Osteoblast (primary cell): ENCODE measurements at regions not wholly inside any gene's neighbourhood (a gene's known extent, or its start where the extent isn't known, plus 50 kb on each side); places are given as distances from the start of the nearest gene placed in this dataset.

Experiments used
- DNase-seq: peaks from one replicate; pipeline ENCODE4 v3.0.0; 2011; ENCODE audit warnings: low spot score, mixed read lengths; ENCODE audit not compliant: insufficient read length; ENCODE audit errors: missing footprints
- H2AFZ ChIP-seq: 2 replicates; pipeline ENCODE4 v1.6.0; 2011; ENCODE audit warnings: mild to moderate bottlenecking, low read length
- H3K27ac ChIP-seq: 2 replicates; pipeline ENCODE4 v1.5.1; 2011; ENCODE audit warnings: mild to moderate bottlenecking, low read depth, low read length, moderate library complexity
- H3K27me3 ChIP-seq: 2 replicates; pipeline ENCODE4 v1.6.0; 2012; ENCODE audit warnings: mild to moderate bottlenecking, control low read depth, inconsistent platforms, low read length, moderate library complexity; ENCODE audit not compliant: insufficient read depth
- H3K36me3 ChIP-seq: 2 replicates; pipeline ENCODE4 v1.5.1; 2011; ENCODE audit warnings: mild to moderate bottlenecking, low read length, control low read depth, moderate library complexity; ENCODE audit not compliant: insufficient read depth
- H3K4me1 ChIP-seq: 2 replicates; pipeline ENCODE4 v1.5.1; 2011; ENCODE audit warnings: mild to moderate bottlenecking, low read length, control low read depth, moderate library complexity; ENCODE audit not compliant: insufficient read depth
- H3K4me2 ChIP-seq: 2 replicates; pipeline ENCODE4 v1.6.0; 2011; ENCODE audit warnings: mild to moderate bottlenecking, low read length; ENCODE audit not compliant: insufficient read depth
- H3K4me3 ChIP-seq: fragments of 200-600 bp; sonication (generic); 3 replicates; pipeline ENCODE4 v1.5.1; 2012; ENCODE audit warnings: mild to moderate bottlenecking, low read length, inconsistent platforms; ENCODE audit not compliant: insufficient read depth
- H3K79me2 ChIP-seq: 2 replicates; pipeline ENCODE4 v1.6.0; 2012; ENCODE audit warnings: mild to moderate bottlenecking, low read length, control low read depth, inconsistent platforms; ENCODE audit not compliant: insufficient read depth
- H3K9me3 ChIP-seq: 2 replicates; pipeline ENCODE4 v1.5.1; 2011; ENCODE audit warnings: low read depth, low read length, control low read depth
- H4K20me1 ChIP-seq: 2 replicates; pipeline ENCODE4 v1.6.0; 2012; ENCODE audit warnings: mild to moderate bottlenecking, low read length, control low read depth; ENCODE audit not compliant: insufficient read depth
- CTCF ChIP-seq: IDR thresholded peaks from 2 replicates; pipeline ENCODE4 v1.5.1; 2011; ENCODE audit warnings: mild to moderate bottlenecking, low read depth, low read length, moderate library complexity; ENCODE audit errors: extremely low read depth

- no peak overlapping the region for H3K4me2 ChIP-seq
- no peak overlapping the region for H3K4me3 ChIP-seq
- TF ChIP-seq CTCF = no peak
- H3K36me3 ChIP-seq = no peaks in the 10 kb centered on the region
- H3K4me1 ChIP-seq = peaks cover 4% of the 10 kb centered on the region
- H3K9me3 ChIP-seq = no peaks in the 10 kb centered on the region
- peak; percentile 89 for DNase-seq
- H3K27me3 ChIP-seq = peaks cover 14% of the 10 kb centered on the region
- no peaks in the 10 kb centered on the region for H4K20me1 ChIP-seq
- H3K79me2 ChIP-seq = no peaks in the 10 kb centered on the region
- no peak overlapping the region for H2AFZ ChIP-seq
- no peak overlapping the region for H3K27ac ChIP-seq
Observed at GRCh38 chr9:134228649-134229048, 64.3 kb upstream of the RNU6ATAC start.

- no peaks in the 10 kb centered on the region for H3K9me3 ChIP-seq
- DNase-seq = no peak
- no peaks in the 10 kb centered on the region for H3K79me2 ChIP-seq
- no peaks in the 10 kb centered on the region for H4K20me1 ChIP-seq
- peaks cover 4% of the 10 kb centered on the region for H3K4me1 ChIP-seq
- no peak overlapping the region for H3K4me3 ChIP-seq
- H3K36me3 ChIP-seq = no peaks in the 10 kb centered on the region
- TF ChIP-seq CTCF = no peak
- no peak overlapping the region for H2AFZ ChIP-seq
- peaks cover 14% of the 10 kb centered on the region for H3K27me3 ChIP-seq
- no peak overlapping the region for H3K27ac ChIP-seq
- H3K4me2 ChIP-seq = no peak overlapping the region
Observed at GRCh38 chr9:134229466-134230091, 65.2 kb upstream of the RNU6ATAC start.

GRCh38 chr9:134230092-134230941 is 66.0 kb upstream of the RNU6ATAC start:
- Histone ChIP-seq H3K27me3 (peaks cover 14% of the 10 kb centered on the region), H3K4me1 (peaks cover 4% of the 10 kb centered on the region), H3K36me3 (no peaks in the 10 kb centered on the region), H4K20me1 (no peaks in the 10 kb centered on the region), H2AFZ (no peak overlapping the region), H3K4me2 (no peak overlapping the region), H3K9me3 (no peaks in the 10 kb centered on the region), H3K27ac (no peak overlapping the region), H3K79me2 (no peaks in the 10 kb centered on the region), H3K4me3 (no peak overlapping the region)
- DNase-seq = peak; percentile 86
- no peak for TF ChIP-seq CTCF

GRCh38 chr9:134230942-134231325 is 66.6 kb upstream of the RNU6ATAC start:
- no peaks in the 10 kb centered on the region for H3K79me2 ChIP-seq
- no peak for TF ChIP-seq CTCF
- no peaks in the 10 kb centered on the region for H3K36me3 ChIP-seq
- no peak for DNase-seq
- H3K27me3 ChIP-seq = peaks cover 14% of the 10 kb centered on the region
- H3K4me3 ChIP-seq = no peak overlapping the region
- peaks cover 5% of the 10 kb centered on the region for H3K4me1 ChIP-seq
- no peaks in the 10 kb centered on the region for H4K20me1 ChIP-seq
- H3K9me3 ChIP-seq = no peaks in the 10 kb centered on the region
- no peak overlapping the region for H3K4me2 ChIP-seq
- H2AFZ ChIP-seq = no peak overlapping the region
- H3K27ac ChIP-seq = no peak overlapping the region
